Spleen (tissue), 11 donors: ENCODE measurements at regions not wholly inside any gene's neighbourhood (a gene's known extent, or its start where the extent isn't known, plus 50 kb on each side); places are given as distances from the start of the nearest gene placed in this dataset.

ENCODE experiments used
- DNase-seq: peaks from one replicate; pipeline ENCODE4 v3.0.0-alpha.2; 2020
- H3K27ac ChIP-seq, 8 donors: fragments of 200-600 bp; sonication (generic) in 7 of 8; 1 replicate in 4 of 8; 2 replicates in 4 of 8; pipeline versions ENCODE4 v1.5.0 to v1.8.0; 2016 to 2021; ENCODE audit warnings: inconsistent platforms in 4 of 8, mild to moderate bottlenecking in 4 of 8, moderate library complexity in 1 of 8
- H3K27me3 ChIP-seq, 7 donors: fragments of 200-600 bp; sonication (generic) in 6 of 7; replicated peaks in 1 of 7; 1 replicate in 4 of 7; 2 replicates in 3 of 7; pipeline versions ENCODE4 v1.5.0 to v1.8.0; 2016 to 2021; ENCODE audit warnings: inconsistent platforms in 3 of 7, mild to moderate bottlenecking in 1 of 7
- H3K36me3 ChIP-seq, 6 donors: fragments of 200-600 bp; sonication (generic) in 5 of 6; 1 replicate in 4 of 6; 2 replicates in 2 of 6; pipeline versions ENCODE4 v1.5.0 to v1.8.0; 2016 to 2021; ENCODE audit warnings: inconsistent platforms in 2 of 6
- H3K4me1 ChIP-seq, 6 donors: fragments of 200-600 bp; sonication (generic) in 5 of 6; 1 replicate in 3 of 6; 2 replicates in 3 of 6; pipeline versions ENCODE4 v1.5.0 to v1.8.0; 2016 to 2021; ENCODE audit warnings: inconsistent platforms in 3 of 6
- H3K4me3 ChIP-seq, 8 donors: fragments of 200-600 bp; sonication (generic) in 7 of 8; 1 replicate in 4 of 8; 2 replicates in 4 of 8; pipeline versions ENCODE4 v1.5.0 to v1.8.0; 2016 to 2021; ENCODE audit warnings: inconsistent platforms in 4 of 8, mild to moderate bottlenecking in 4 of 8, moderate library complexity in 2 of 8
- H3K9me3 ChIP-seq, 8 donors: fragments of 200-600 bp; sonication (generic) in 7 of 8; 1 replicate in 4 of 8; 2 replicates in 4 of 8; pipeline versions ENCODE4 v1.5.0 to v1.8.0; 2016 to 2021; ENCODE audit warnings: inconsistent platforms in 4 of 8
- CTCF ChIP-seq, 11 experiments: fragments of 200-600 bp in 7 of 11; fragments of 450-650 bp in 4 of 11; sonication (generic) in 4 of 11; IDR thresholded peaks in 8 of 11; conservative IDR thresholded peaks in 3 of 11; 1 replicate in 7 of 11; 2 replicates in 4 of 11; pipeline versions ENCODE4 v1.4.0 to v1.8.0; 2016 to 2021; ENCODE audit warnings: antibody characterized with exemption in 11 of 11, inconsistent platforms in 4 of 11, mild to moderate bottlenecking in 1 of 11
- POLR2A ChIP-seq, 3 donors: fragments of 450-650 bp; IDR thresholded peaks; one replicate each; pipeline ENCODE4 v1.5.1; 2017; ENCODE audit warnings: antibody characterized with exemption in 3 of 3, mild to moderate bottlenecking in 1 of 3
- POLR2AphosphoS5 ChIP-seq, 3 donors: sonication (generic); formaldehyde crosslinking; IDR thresholded peaks; one replicate each; pipeline ENCODE4 v1.5.1; 2017; ENCODE audit warnings: antibody characterized with exemption in 3 of 3
- WGBS, 5 donors: extraction: QIAGEN DNeasy Blood & Tissue Kit in 3 of 5; methylation state at CpG; one replicate each; pipeline versions ENCODE4 v1.1.5 to v1.1.7; 2013 to 2018; 5-methylcytosine and 5-hydroxymethylcytosine counted together
- intact Hi-C: fragments of 100-400 bp; cut with DNase I; formaldehyde crosslinking; loops from one replicate; pipeline ENCODE4 v1.15.0; 2023; ENCODE audit warnings: low total_unique reads
- donor health status: healthy with polysubstance abuse.
- donor health status: DM: no; HTN: no; CAD: no; lungs with moderate emphysema.
- donor health status: DM: no; HTN: no; CAD: no.
- donor health status: Bipolar disorder and iron deficiency.
- donor health status: healthy.
- donor health status: DM: no; HTN: no; CAD: no.
- donor health status: DM: yes; HTN: yes; CAD: no.

DNA sequence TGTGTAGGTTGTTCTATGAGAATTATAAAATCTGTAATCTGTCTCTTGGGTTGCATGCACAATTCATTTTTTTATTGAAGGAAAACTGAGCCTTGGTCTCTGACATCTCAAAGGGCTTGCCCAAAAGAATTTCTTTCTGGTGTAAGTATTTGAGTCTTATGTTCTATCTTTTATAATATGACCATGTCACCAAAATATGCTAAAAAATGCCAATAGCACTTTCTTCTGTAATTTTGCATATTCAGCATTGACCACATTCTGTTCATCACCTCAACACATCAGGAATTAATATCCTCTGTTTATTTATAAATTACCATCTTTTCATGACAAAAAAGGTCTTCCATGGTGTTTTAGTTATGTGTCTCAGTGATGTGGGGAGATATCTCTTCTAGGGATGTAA, 268.7 kb upstream of the TCF4 start:
- DNase-seq = no peak
- intact Hi-C loops = no loop called here
- Histone ChIP-seq H3K9me3 (no peaks in the 10 kb centered on the region), H3K36me3 (no peaks in the 10 kb centered on the region), H3K4me3 (no peak overlapping the region), H3K27me3 (peaks cover 0 to 2% (median 0%) of the 10 kb centered on the region in 7 donors), H3K27ac (no peak overlapping the region), H3K4me1 (no peaks in the 10 kb centered on the region)
- TF ChIP-seq POLR2AphosphoS5 (IDR thresholded peaks at IDR 0.05) = no peak
- no peak for TF ChIP-seq POLR2A (IDR thresholded peaks at IDR 0.05)
- no peak for TF ChIP-seq CTCF (IDR thresholded peaks at IDR 0.05 in 8 of 11, conservative IDR thresholded peaks at IDR 0.05 in 3 of 11)

DNA sequence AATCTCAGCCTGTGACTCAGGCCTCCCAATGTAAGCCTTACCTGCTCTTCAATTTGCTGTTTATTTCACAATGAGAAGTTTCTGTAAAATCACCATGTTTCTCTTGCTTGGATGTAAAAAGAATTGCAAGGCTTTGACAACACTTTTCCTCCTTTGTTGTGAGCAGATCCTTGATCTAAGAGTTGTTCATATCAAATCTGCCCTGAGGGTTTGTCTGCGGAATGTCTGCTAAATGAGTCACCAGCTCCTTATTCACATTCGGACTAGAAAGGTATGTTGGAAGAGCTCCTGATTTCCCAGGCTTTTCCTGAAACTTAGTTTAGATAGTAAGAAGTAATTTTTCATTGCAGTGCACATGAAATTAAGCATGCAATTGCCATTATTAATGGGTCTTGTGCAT, 268.2 kb upstream of the TCF4 start:
- intact Hi-C loops = no loop called here
- Histone ChIP-seq H3K4me1 (no peaks in the 10 kb centered on the region), H3K27me3 (peaks cover 0 to 2% (median 0%) of the 10 kb centered on the region in 7 donors), H3K4me3 (no peak overlapping the region), H3K36me3 (no peaks in the 10 kb centered on the region), H3K27ac (no peak overlapping the region), H3K9me3 (no peaks in the 10 kb centered on the region)
- TF ChIP-seq POLR2A (IDR thresholded peaks at IDR 0.05) = no peak
- DNase-seq = no peak
- 85 to 98% (median 94%) methylated on average over 2 of the region's 2 CpGs for WGBS, 5 donors

DNA sequence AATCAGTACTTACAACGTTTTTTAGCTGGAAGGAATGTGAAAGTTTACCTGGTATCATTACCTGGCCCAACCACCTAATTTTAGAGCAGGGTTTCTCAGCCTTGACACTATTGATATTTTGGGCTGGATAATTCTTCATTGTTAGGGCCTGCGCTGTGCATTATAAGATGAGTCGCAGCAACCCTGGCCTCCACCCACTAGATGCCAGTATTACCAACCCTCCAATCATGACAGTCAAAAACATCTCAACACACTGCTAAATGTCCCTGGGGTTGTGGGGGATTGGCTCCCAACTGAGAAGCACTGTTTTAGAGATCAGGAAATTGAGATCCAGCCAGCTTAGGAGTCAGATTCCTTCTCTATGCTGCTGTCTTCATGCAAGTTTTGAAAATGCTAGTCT, 265.3 kb upstream of the TCF4 start:
- H3K4me3 ChIP-seq = no peak overlapping the region
- DNase-seq = no peak
- whole genome bisulfite sequencing, 5 donors = 87 to 93% (median 90%) methylated on average over 3 of the region's 3 CpGs
- no peak overlapping the region for H3K27ac ChIP-seq
- H3K4me1 ChIP-seq = no peaks in the 10 kb centered on the region
- no peaks in the 10 kb centered on the region for H3K27me3 ChIP-seq
- H3K9me3 ChIP-seq = no peaks in the 10 kb centered on the region
- TF ChIP-seq CTCF (IDR thresholded peaks at IDR 0.05 in 8 of 11, conservative IDR thresholded peaks at IDR 0.05 in 3 of 11) (no peak), POLR2AphosphoS5 (IDR thresholded peaks at IDR 0.05) (no peak), POLR2A (IDR thresholded peaks at IDR 0.05) (no peak)
- intact Hi-C loops = no loop called here
- no peaks in the 10 kb centered on the region for H3K36me3 ChIP-seq

GRCh38 chr18:55850904-55851303, 262.9 kb upstream of the TCF4 start:
- WGBS, 5 donors = 82 to 96% (median 89%) methylated on average over 8 of the region's 8 CpGs
- H3K4me1 ChIP-seq = no peaks in the 10 kb centered on the region

More at GRCh38 chr18:55850904-55851303, 262.9 kb upstream of the TCF4 start:
- intact Hi-C loops = no loop called here
- Histone ChIP-seq H3K4me3 (no peak overlapping the region), H3K27me3 (no peaks in the 10 kb centered on the region), H3K9me3 (no peaks in the 10 kb centered on the region), H3K27ac (no peak overlapping the region), H3K36me3 (no peaks in the 10 kb centered on the region)
- TF ChIP-seq POLR2AphosphoS5 (IDR thresholded peaks at IDR 0.05) = no peak
- no peak for TF ChIP-seq CTCF (IDR thresholded peaks at IDR 0.05 in 8 of 11, conservative IDR thresholded peaks at IDR 0.05 in 3 of 11)
- no peak for TF ChIP-seq POLR2A (IDR thresholded peaks at IDR 0.05)
- no peak for DNase-seq
